T-helper 2 cell (primary cell): ENCODE measurements at regions not wholly inside any gene's neighbourhood (a gene's known extent, or its start where the extent isn't known, plus 50 kb on each side); places are given as distances from the start of the nearest gene placed in this dataset.

Experiments used
- DNase-seq, 5 experiments: peaks; one replicate each; pipeline versions ENCODE4 v3.0.0 to v3.0.0-alpha.2; 2012 to 2022

GRCh38 chr2:45176390-45176789 lies 167.1 kb upstream of the SIX2 start:
- DNase-seq = no peak

- DNase-seq = no peak
These were observed 164.3 kb upstream of the SIX2 start for GRCh38 chr2:45173513-45173912.

GRCh38 chr2:45172760-45173392 lies 163.6 kb upstream of the SIX2 start:
- no peak for DNase-seq

GRCh38 chr2:45172142-45172541 lies 162.9 kb upstream of the SIX2 start:
- no peak for DNase-seq

GRCh38 chr2:45171136-45171501 lies 161.9 kb upstream of the SIX2 start:
- no peak for DNase-seq

GRCh38 chr2:45170191-45171135 lies 161.2 kb upstream of the SIX2 start:
- peak in 1 of 5 experiments; percentile 8 for DNase-seq

GRCh38 chr2:45169339-45170190 lies 160.3 kb upstream of the SIX2 start:
- peak in 1 of 5 experiments; percentile 3 for DNase-seq

- peak in 1 of 5 experiments; percentile 7 for DNase-seq
These were observed 159.6 kb upstream of the SIX2 start for GRCh38 chr2:45168711-45169338.

GRCh38 chr2:45167920-45168629 lies 158.8 kb upstream of the SIX2 start:
- DNase-seq = no peak

GRCh38 chr2:45166229-45166890 lies 157.1 kb upstream of the SIX2 start:
- no peak for DNase-seq

- DNase-seq = no peak
These were observed 153.5 kb upstream of the SIX2 start for GRCh38 chr2:45162711-45163110.

GRCh38 chr2:45156605-45157004 lies 147.4 kb upstream of the SIX2 start:
- DNase-seq = no peak

- no peak for DNase-seq
These were observed 145.4 kb upstream of the SIX2 start for GRCh38 chr2:45154606-45155155.

GRCh38 chr2:45154144-45154543 lies 144.9 kb upstream of the SIX2 start:
- DNase-seq = no peak

GRCh38 chr2:45153121-45153520 lies 143.9 kb upstream of the SIX2 start:
- no peak for DNase-seq

- no peak for DNase-seq
These were observed 143.4 kb upstream of the SIX2 start for GRCh38 chr2:45152691-45153090.

- DNase-seq = no peak
These were observed 136.0 kb upstream of the SIX2 start for GRCh38 chr2:45145073-45145899.

GRCh38 chr2:45141883-45142866 lies 132.9 kb upstream of the SIX2 start:
- DNase-seq = no peak

GRCh38 chr2:45140675-45141074 lies 131.4 kb upstream of the SIX2 start:
- DNase-seq = no peak
